GM23338 (cell line): ENCODE measurements at regions not wholly inside any gene's neighbourhood (a gene's known extent, or its start where the extent isn't known, plus 50 kb on each side); places are given as distances from the start of the nearest gene placed in this dataset.

Experiments used
- CREB1 ChIP-seq: fragments of 250-450 bp; sonication (Bioruptor Pico); IDR thresholded peaks from 2 replicates; pipeline ENCODE4 v1.5.0; 2020; ENCODE audit warnings: low read depth, mild to moderate bottlenecking, moderate library complexity
- CTCF ChIP-seq, 2 experiments: fragments of 200-600 bp in 1 of 2; sonication (generic) in 1 of 2; conservative IDR thresholded peaks; 2 replicates each; pipeline versions ENCODE4 v1.5.1 to v1.6.1; 2016 to 2017; ENCODE audit warnings: antibody characterized with exemption in 2 of 2, low read depth in 2 of 2, mild to moderate bottlenecking in 2 of 2, moderate library complexity in 1 of 2
- ETS1 ChIP-seq: IDR thresholded peaks from 2 replicates; pipeline ENCODE4 v1.6.1; 2016; ENCODE audit warnings: antibody characterized with exemption
- EZH2 ChIP-seq: fragments of 200-600 bp; sonication (generic); IDR thresholded peaks from one replicate; pipeline ENCODE4 v1.8.0; 2017; ENCODE audit warnings: antibody characterized with exemption, mild to moderate bottlenecking, low read depth; ENCODE audit not compliant: unreplicated experiment
- EZH2phosphoT487 ChIP-seq: fragments of 200-600 bp; sonication (generic); IDR thresholded peaks from one replicate; pipeline ENCODE4 v1.8.1; 2018; ENCODE audit warnings: antibody characterized with exemption; ENCODE audit not compliant: unreplicated experiment
- JUNB ChIP-seq: IDR thresholded peaks from one replicate; pipeline ENCODE4 v1.6.1; 2016; ENCODE audit warnings: antibody characterized with exemption; ENCODE audit not compliant: unreplicated experiment
- NANOG ChIP-seq: IDR thresholded peaks from 2 replicates; pipeline ENCODE4 v1.6.1; 2016; ENCODE audit warnings: antibody characterized with exemption, borderline replicate concordance
- POLR2AphosphoS5 ChIP-seq: IDR thresholded peaks from 2 replicates; pipeline ENCODE4 v1.6.1; 2016; ENCODE audit warnings: antibody characterized with exemption, low read depth
- REST ChIP-seq: IDR thresholded peaks from one replicate; pipeline ENCODE4 v1.6.1; 2018; ENCODE audit warnings: antibody characterized with exemption; ENCODE audit not compliant: unreplicated experiment
- ZNF331 ChIP-seq: fragments of 250-450 bp; sonication (Bioruptor Pico); IDR thresholded peaks from 2 replicates; pipeline ENCODE4 v1.5.0; 2020; ENCODE audit warnings: low read depth, mild to moderate bottlenecking, moderate library complexity

GRCh38 chr6:40893021-40893420 lies 146.0 kb downstream of the UNC5CL start:
- TF ChIP-seq CTCF (conservative IDR thresholded peaks at IDR 0.05; ENCODE audit: low read depth in 2 of 2) (no peak), EZH2 (no peak), CREB1 (CRISPR knock-in tag) (no peak), EZH2phosphoT487 (no peak), POLR2AphosphoS5 (no peak), REST (no peak), JUNB (no peak), ETS1 (no peak), ZNF331 (CRISPR knock-in tag) (no peak), NANOG (no peak)
